Mesenchymal stem cell (in vitro differentiated cells and primary cell): ENCODE measurements at regions not wholly inside any gene's neighbourhood (a gene's known extent, or its start where the extent isn't known, plus 50 kb on each side); places are given as distances from the start of the nearest gene placed in this dataset.

Experiments
- DNase-seq: peaks from one replicate; pipeline ENCODE4 v3.0.0-alpha.2; 2013
- H2AFZ ChIP-seq: one replicate; pipeline ENCODE4 v1.6.1; 2013; ENCODE audit warnings: low read depth, mild to moderate bottlenecking, control low read depth, inconsistent platforms, low read length, moderate library complexity
- H2AK5ac ChIP-seq: 2 replicates; pipeline ENCODE4 v1.6.1; 2013; ENCODE audit warnings: low read length, moderate library complexity, mild to moderate bottlenecking, inconsistent platforms; ENCODE audit not compliant: severe bottlenecking
- H2BK120ac ChIP-seq: one replicate; pipeline ENCODE4 v1.6.1; 2013; ENCODE audit warnings: low read depth, mild to moderate bottlenecking, inconsistent platforms, low read length, moderate library complexity
- H2BK12ac ChIP-seq, 2 experiments: one replicate each; pipeline ENCODE4 v1.6.1; 2013; ENCODE audit warnings: inconsistent platforms in 2 of 2, low read length in 2 of 2, mild to moderate bottlenecking in 2 of 2, moderate library complexity in 2 of 2, control low read depth in 1 of 2
- H2BK15ac ChIP-seq: one replicate; pipeline ENCODE4 v1.6.1; 2013; ENCODE audit warnings: mild to moderate bottlenecking, low read depth, inconsistent platforms; ENCODE audit not compliant: poor library complexity, severe bottlenecking
- H2BK5ac ChIP-seq: 2 replicates; pipeline ENCODE4 v1.6.1; 2013; ENCODE audit warnings: low read depth, mild to moderate bottlenecking, low read length, control low read depth, inconsistent platforms; ENCODE audit not compliant: poor library complexity, severe bottlenecking
- H3K14ac ChIP-seq, 2 experiments: one replicate each; pipeline ENCODE4 v1.6.1; 2013; ENCODE audit warnings: inconsistent platforms in 2 of 2, low read length in 2 of 2, control low read depth in 1 of 2, mild to moderate bottlenecking in 1 of 2, moderate library complexity in 1 of 2
- H3K18ac ChIP-seq, 2 experiments: one replicate each; pipeline ENCODE4 v1.6.1; 2013; ENCODE audit warnings: inconsistent platforms in 2 of 2, low read length in 2 of 2, control low read depth in 1 of 2, low read depth in 1 of 2, mild to moderate bottlenecking in 1 of 2
- H3K23ac ChIP-seq, 2 experiments: one replicate each; pipeline ENCODE4 v1.6.1; 2013; ENCODE audit warnings: inconsistent platforms in 2 of 2, low read length in 2 of 2, mild to moderate bottlenecking in 2 of 2, moderate library complexity in 2 of 2, control low read depth in 1 of 2
- H3K27ac ChIP-seq: 2 replicates; pipeline ENCODE4 v1.5.1; 2013; ENCODE audit warnings: mild to moderate bottlenecking, moderate library complexity, low read length, control low read depth, inconsistent platforms; ENCODE audit not compliant: poor library complexity, severe bottlenecking
- H3K27me3 ChIP-seq, 2 experiments: 2 replicates each; pipeline versions ENCODE4 v1.6.1 to v1.7.0; 2013; ENCODE audit warnings: low read length in 2 of 2, mild to moderate bottlenecking in 2 of 2, moderate library complexity in 2 of 2, control low read depth in 1 of 2, inconsistent platforms in 1 of 2; ENCODE audit not compliant: control insufficient read depth in 1 of 2, insufficient read depth in 1 of 2
- H3K36me3 ChIP-seq, 2 experiments: 2 replicates each; pipeline versions ENCODE4 v1.6.1 to v1.7.0; 2013; ENCODE audit warnings: low read length in 2 of 2, control low read depth in 1 of 2, inconsistent platforms in 1 of 2, low read depth in 1 of 2, mild to moderate bottlenecking in 1 of 2; ENCODE audit not compliant: insufficient read depth in 2 of 2, control insufficient read depth in 1 of 2
- H3K4ac ChIP-seq, 2 experiments: one replicate each; pipeline ENCODE4 v1.6.1; 2013; ENCODE audit warnings: inconsistent platforms in 2 of 2, low read length in 2 of 2, mild to moderate bottlenecking in 2 of 2, moderate library complexity in 2 of 2, control low read depth in 1 of 2, low read depth in 1 of 2
- H3K4me1 ChIP-seq: 2 replicates; pipeline ENCODE4 v1.6.1; 2013; ENCODE audit warnings: low read depth, low read length, control low read depth; ENCODE audit not compliant: control insufficient read depth, insufficient read depth
- H3K4me2 ChIP-seq: 2 replicates; pipeline ENCODE4 v1.6.1; 2013; ENCODE audit warnings: low read length, mild to moderate bottlenecking, inconsistent platforms; ENCODE audit not compliant: poor library complexity, severe bottlenecking
- H3K4me3 ChIP-seq, 2 experiments: 2 replicates each; pipeline versions ENCODE4 v1.5.1 to v1.7.0; 2013; ENCODE audit warnings: low read length in 2 of 2, mild to moderate bottlenecking in 2 of 2, control low read depth in 1 of 2, low read depth in 1 of 2; ENCODE audit not compliant: insufficient read depth in 1 of 2
- H3K79me1 ChIP-seq: replicated peaks from 2 replicates; pipeline ENCODE4 v1.6.1; 2013; ENCODE audit warnings: mild to moderate bottlenecking, control low read depth, low read length, inconsistent platforms; ENCODE audit not compliant: poor library complexity, severe bottlenecking
- H3K9ac ChIP-seq: 2 replicates; pipeline ENCODE4 v1.7.0; 2013; ENCODE audit warnings: mild to moderate bottlenecking, low read length, moderate library complexity
- H3K9me3 ChIP-seq: 2 replicates; pipeline ENCODE4 v1.7.0; 2013; ENCODE audit warnings: mild to moderate bottlenecking, low read length; ENCODE audit not compliant: control insufficient read depth
- H4K8ac ChIP-seq: one replicate; pipeline ENCODE4 v1.6.1; 2013; ENCODE audit warnings: inconsistent platforms, mild to moderate bottlenecking, low read length, moderate library complexity
- H4K91ac ChIP-seq: one replicate; pipeline ENCODE4 v1.6.1; 2013; ENCODE audit warnings: mild to moderate bottlenecking, low read length, inconsistent platforms
- WGBS: methylation state at CpG from one replicate; pipeline ENCODE4 v1.1.7; 2013; ENCODE audit warnings: mixed read lengths; 5-methylcytosine and 5-hydroxymethylcytosine counted together

- H2AFZ ChIP-seq = no peak overlapping the region
- no peak overlapping the region for H3K4me2 ChIP-seq
- no peak overlapping the region for H4K91ac ChIP-seq
- no peak for DNase-seq
- no peaks in the 10 kb centered on the region for H3K36me3 ChIP-seq
- H3K9ac ChIP-seq = no peak overlapping the region
- H2AK5ac ChIP-seq = no peak overlapping the region
- peaks cover 0 to 4% of the 10 kb centered on the region in 2 experiments for H3K27me3 ChIP-seq
- 92% methylated on average over 1 of the region's 1 CpG for WGBS
- no peaks in the 10 kb centered on the region for H3K79me1 ChIP-seq
- H3K9me3 ChIP-seq = no peaks in the 10 kb centered on the region
- no peak overlapping the region for H3K27ac ChIP-seq
- H3K14ac ChIP-seq = no peak overlapping the region
- no peak overlapping the region for H2BK120ac ChIP-seq
- H2BK5ac ChIP-seq = no peak overlapping the region
- no peak overlapping the region for H3K4me3 ChIP-seq
- no peak overlapping the region for H3K18ac ChIP-seq
- no peak overlapping the region for H3K4ac ChIP-seq
- H4K8ac ChIP-seq = no peak overlapping the region
- H2BK12ac ChIP-seq = no peak overlapping the region
- H3K23ac ChIP-seq = no peak overlapping the region
- no peaks in the 10 kb centered on the region for H3K4me1 ChIP-seq
- H2BK15ac ChIP-seq = no peak overlapping the region
Observed at GRCh38 chr2:18194161-18194560, 315.7 kb downstream of the KCNS3 start.

- Histone ChIP-seq H3K4me1 (peaks cover 1% of the 10 kb centered on the region), H3K4ac (no peak overlapping the region), H3K4me3 (no peak overlapping the region), H3K27ac (no peak overlapping the region), H4K8ac (no peak overlapping the region), H3K14ac (no peak overlapping the region), H2BK5ac (no peak overlapping the region), H3K36me3 (no peaks in the 10 kb centered on the region), H2BK120ac (no peak overlapping the region), H2AK5ac (no peak overlapping the region), H3K4me2 (no peak overlapping the region), H4K91ac (no peak overlapping the region), H3K27me3 (peaks cover 0 to 24% of the 10 kb centered on the region in 2 experiments), H3K18ac (no peak overlapping the region), H3K79me1 (no peaks in the 10 kb centered on the region), H3K9me3 (no peaks in the 10 kb centered on the region), H3K9ac (no peak overlapping the region), H2BK12ac (no peak overlapping the region), H2BK15ac (no peak overlapping the region), H2AFZ (no peak overlapping the region), H3K23ac (no peak overlapping the region)
- DNase-seq = no peak
- 50% methylated on average over 2 of the region's 2 CpGs for WGBS
Observed at GRCh38 chr2:18186816-18187613, 308.5 kb downstream of the KCNS3 start.

- Histone ChIP-seq H3K27ac (no peak overlapping the region), H2BK12ac (no peak overlapping the region), H3K79me1 (no peaks in the 10 kb centered on the region), H2AFZ (no peak overlapping the region), H3K4ac (no peak overlapping the region), H3K23ac (no peak overlapping the region), H2BK15ac (no peak overlapping the region), H3K9ac (no peak overlapping the region), H3K36me3 (no peaks in the 10 kb centered on the region), H2BK120ac (no peak overlapping the region), H4K8ac (no peak overlapping the region), H3K27me3 (peaks cover 0 to 30% of the 10 kb centered on the region in 2 experiments), H3K9me3 (no peaks in the 10 kb centered on the region), H3K4me3 (no peak overlapping the region), H3K14ac (no peak overlapping the region), H2BK5ac (no peak overlapping the region), H3K18ac (no peak overlapping the region), H4K91ac (no peak overlapping the region), H3K4me2 (no peak overlapping the region), H3K4me1 (peaks cover 1% of the 10 kb centered on the region), H2AK5ac (no peak overlapping the region)
- 100% methylated on average over 1 of the region's 2 CpGs for WGBS
- no peak for DNase-seq
Observed at GRCh38 chr2:18182861-18183260, 304.4 kb downstream of the KCNS3 start.

GRCh38 chr2:18180912-18181311 lies 302.4 kb downstream of the KCNS3 start:
- Histone ChIP-seq H2AFZ (no peak overlapping the region), H3K9ac (no peak overlapping the region), H2BK5ac (no peak overlapping the region), H3K79me1 (no peaks in the 10 kb centered on the region), H2BK12ac (no peak overlapping the region), H4K8ac (no peak overlapping the region), H2AK5ac (no peak overlapping the region), H3K4me2 (no peak overlapping the region), H3K4ac (no peak overlapping the region), H4K91ac (no peak overlapping the region), H3K23ac (no peak overlapping the region), H3K27me3 (peaks cover 0 to 26% of the 10 kb centered on the region in 2 experiments), H3K14ac (no peak overlapping the region), H3K36me3 (no peaks in the 10 kb centered on the region), H2BK120ac (no peak overlapping the region), H3K4me1 (no peaks in the 10 kb centered on the region), H3K18ac (no peak overlapping the region), H3K27ac (no peak overlapping the region), H3K9me3 (no peaks in the 10 kb centered on the region), H2BK15ac (no peak overlapping the region), H3K4me3 (no peak overlapping the region)
- WGBS = 84% methylated on average over 2 of the region's 3 CpGs
- no peak for DNase-seq
